GM06990 (cell line): ENCODE measurements at regions not wholly inside any gene's neighbourhood (a gene's known extent, or its start where the extent isn't known, plus 50 kb on each side); places are given as distances from the start of the nearest gene placed in this dataset.
A peak's percentile ranks its signal among the peaks of the same experiment; 100 is the strongest.

ENCODE experiments used
- DNase-seq: peaks from one replicate; pipeline ENCODE4 v3.0.0-alpha.2; 2011; ENCODE audit not compliant: insufficient read length; ENCODE audit errors: extremely low read depth
- H3K27me3 ChIP-seq: replicated peaks from 2 replicates; pipeline ENCODE4 v1.6.0; 2011; ENCODE audit warnings: low read length; ENCODE audit not compliant: control insufficient read depth, insufficient read depth
- H3K36me3 ChIP-seq: 2 replicates; pipeline ENCODE4 v1.5.1; 2011; ENCODE audit warnings: low read length; ENCODE audit not compliant: control insufficient read depth, insufficient read depth
- H3K4me3 ChIP-seq: replicated peaks from 2 replicates; pipeline ENCODE4 v1.5.1; 2011; ENCODE audit warnings: low read depth, mild to moderate bottlenecking, control low read depth, low read length
- CTCF ChIP-seq: IDR thresholded peaks from 2 replicates; pipeline ENCODE4 v1.5.1; 2011; ENCODE audit warnings: low read length, control low read depth, mild to moderate bottlenecking, inconsistent platforms; ENCODE audit not compliant: insufficient read depth, poor library complexity, severe bottlenecking

- DNase-seq = no peak
- H3K27me3 ChIP-seq = no peaks in the 10 kb centered on the region
- no peak overlapping the region for H3K4me3 ChIP-seq
- TF ChIP-seq CTCF = no peak
- H3K36me3 ChIP-seq = no peaks in the 10 kb centered on the region
These were observed 1043.2 kb downstream of the CDH18 start for GRCh38 chr5:18944771-18945170.

GRCh38 chr5:18954239-18954638 is 1033.8 kb downstream of the CDH18 start:
- Histone ChIP-seq H3K36me3 (no peaks in the 10 kb centered on the region), H3K27me3 (no peaks in the 10 kb centered on the region), H3K4me3 (no peak overlapping the region)
- TF ChIP-seq CTCF = no peak
- DNase-seq = no peak

- no peaks in the 10 kb centered on the region for H3K36me3 ChIP-seq
- H3K27me3 ChIP-seq = no peaks in the 10 kb centered on the region
- H3K4me3 ChIP-seq = no peak overlapping the region
- TF ChIP-seq CTCF = no peak
- no peak for DNase-seq
These were observed 1028.5 kb downstream of the CDH18 start for GRCh38 chr5:18959535-18959934.

GRCh38 chr5:18961234-18961633 is 1026.8 kb downstream of the CDH18 start:
- DNase-seq = peak; percentile 5
- no peak overlapping the region for H3K4me3 ChIP-seq
- no peaks in the 10 kb centered on the region for H3K36me3 ChIP-seq
- TF ChIP-seq CTCF = no peak
- no peaks in the 10 kb centered on the region for H3K27me3 ChIP-seq

- no peak overlapping the region for H3K4me3 ChIP-seq
- DNase-seq = no peak
- no peaks in the 10 kb centered on the region for H3K36me3 ChIP-seq
- H3K27me3 ChIP-seq = no peaks in the 10 kb centered on the region
- no peak for TF ChIP-seq CTCF
These were observed 1022.1 kb downstream of the CDH18 start for GRCh38 chr5:18965893-18966292.

GRCh38 chr5:18967637-18968036 is 1020.4 kb downstream of the CDH18 start:
- Histone ChIP-seq H3K4me3 (no peak overlapping the region), H3K36me3 (no peaks in the 10 kb centered on the region), H3K27me3 (no peaks in the 10 kb centered on the region)
- no peak for TF ChIP-seq CTCF
- no peak for DNase-seq
